Ramos (cell line): ENCODE measurements at regions not wholly inside any gene's neighbourhood (a gene's known extent, or its start where the extent isn't known, plus 50 kb on each side); places are given as distances from the start of the nearest gene placed in this dataset.

Source experiments
- in situ Hi-C: fragments of 300-500 bp; cut with MboI; formaldehyde crosslinking; loops from one replicate; pipeline ENCODE4 v1.14.3; 2022; ENCODE audit warnings: low sequenced_read_pairs; ENCODE audit not compliant: unreplicated experiment

GRCh38 chr5:105840800-105841199 is 1829.9 kb downstream of the EFNA5 start:
- in situ Hi-C loops = no loop called here

DNA sequence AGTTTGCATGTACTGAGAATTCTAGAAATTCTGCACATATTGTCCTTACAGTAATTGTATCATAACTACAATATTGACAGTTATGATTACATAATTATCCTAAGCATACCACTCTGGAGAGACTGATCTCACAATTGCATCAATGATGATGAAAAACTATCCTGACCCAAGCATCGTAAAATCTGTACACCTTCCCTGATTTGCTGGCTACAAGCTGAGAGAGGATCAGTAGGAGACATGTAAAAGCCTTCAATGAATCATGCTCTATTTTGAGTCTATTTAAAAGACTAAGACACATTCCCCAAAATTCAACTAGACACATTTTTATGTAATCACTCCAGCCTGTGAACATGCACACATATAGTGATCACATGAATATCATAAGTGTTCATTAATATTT is 1833.8 kb downstream of the EFNA5 start:
- in situ Hi-C loops = no loop called here

- in situ Hi-C loops = no loop called here
These were observed 1834.5 kb downstream of the EFNA5 start for GRCh38 chr5:105836268-105836667.

- in situ Hi-C loops = no loop called here
These were observed 1841.9 kb downstream of the EFNA5 start for GRCh38 chr5:105828821-105829220.

DNA sequence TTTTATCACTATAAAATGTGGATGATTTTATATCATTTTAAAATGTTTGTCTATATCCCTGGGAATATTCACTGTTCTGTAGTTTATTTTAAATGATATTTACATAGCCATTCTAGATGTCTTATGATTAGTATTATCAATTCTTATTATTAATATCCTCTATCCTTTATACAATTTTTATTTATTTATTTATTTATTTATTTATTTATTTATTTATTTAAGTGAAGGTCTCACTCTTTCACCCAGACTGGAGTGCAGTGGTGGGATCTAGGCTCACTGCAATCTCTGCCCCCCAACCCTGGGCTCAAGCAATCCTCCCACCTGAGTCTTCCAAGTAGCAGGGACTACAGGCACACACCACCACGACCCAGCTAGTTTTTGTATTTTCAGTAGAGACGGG is 1848.9 kb downstream of the EFNA5 start:
- in situ Hi-C loops = no loop called here

- in situ Hi-C loops = no loop called here
These were observed 1852.8 kb downstream of the EFNA5 start for GRCh38 chr5:105817914-105818313.

DNA sequence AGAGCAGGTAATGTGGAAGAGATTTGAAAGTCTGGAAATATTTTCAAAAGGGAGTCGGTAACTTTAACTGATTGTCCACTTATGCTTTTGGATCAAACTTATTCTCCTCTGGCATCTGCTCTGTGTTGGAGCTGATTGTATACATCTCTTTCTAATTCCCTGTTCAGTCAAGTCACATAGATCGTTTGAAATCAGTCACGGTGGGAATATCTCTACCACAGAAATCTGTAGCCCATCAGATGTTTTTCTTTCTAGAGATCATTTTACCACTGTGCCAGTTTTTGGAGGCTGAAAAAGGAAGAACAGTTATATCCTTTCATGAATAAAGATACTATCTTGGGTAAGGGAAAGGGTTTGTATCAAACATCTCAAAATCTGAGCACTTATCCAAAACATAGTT is 1853.3 kb downstream of the EFNA5 start:
- in situ Hi-C loops = no loop called here

GRCh38 chr5:105816961-105817360 is 1853.8 kb downstream of the EFNA5 start:
- in situ Hi-C loops = no loop called here

DNA sequence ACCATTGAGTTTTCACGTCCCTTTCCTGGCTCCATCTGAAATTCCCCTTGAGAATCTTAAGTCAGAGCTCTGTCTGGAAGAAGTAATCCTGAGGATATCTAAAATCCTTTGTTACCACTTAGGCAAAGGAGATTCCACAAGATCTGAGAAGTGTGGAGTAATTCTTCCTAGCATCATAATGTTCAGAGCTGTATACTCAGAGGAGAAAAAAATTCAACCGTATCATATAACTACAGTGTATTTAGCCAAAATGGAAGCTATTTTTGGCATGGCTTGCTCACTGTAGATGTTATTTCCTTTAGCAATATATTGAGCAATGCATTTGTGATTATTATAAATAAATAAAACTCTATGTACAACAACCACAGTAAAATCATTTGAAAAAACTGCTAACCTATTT is 1858.4 kb downstream of the EFNA5 start:
- in situ Hi-C loops = no loop called here

DNA sequence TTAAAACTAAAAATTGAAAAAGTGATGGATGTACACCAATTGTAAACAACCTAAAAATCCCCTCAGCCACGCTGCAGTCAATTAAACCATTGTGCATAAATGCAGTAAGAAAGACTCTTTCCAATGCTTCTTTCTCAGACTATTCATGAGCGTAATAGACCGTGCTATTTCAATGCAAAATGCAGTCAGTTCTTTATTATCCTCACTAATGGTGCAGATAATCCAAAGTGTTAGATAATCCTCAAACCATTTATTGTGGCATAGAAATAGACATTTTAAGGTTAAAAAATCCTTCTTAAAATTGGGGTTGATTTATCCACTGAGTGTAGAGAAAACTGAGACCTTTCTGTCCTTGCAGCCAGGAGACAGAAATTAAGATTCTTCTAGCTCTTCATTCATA is 1862.8 kb downstream of the EFNA5 start:
- in situ Hi-C loops = no loop called here

GRCh38 chr5:105807290-105807689 is 1863.4 kb downstream of the EFNA5 start:
- in situ Hi-C loops = no loop called here

- in situ Hi-C loops = no loop called here
These were observed 1864.1 kb downstream of the EFNA5 start for GRCh38 chr5:105806596-105806995.

GRCh38 chr5:105803431-105803830 is 1867.3 kb downstream of the EFNA5 start:
- in situ Hi-C loops = no loop called here

- in situ Hi-C loops = no loop called here
These were observed 1876.2 kb downstream of the EFNA5 start for GRCh38 chr5:105794578-105794977.

- in situ Hi-C loops = no loop called here
These were observed 1881.5 kb downstream of the EFNA5 start for GRCh38 chr5:105789246-105789645.

DNA sequence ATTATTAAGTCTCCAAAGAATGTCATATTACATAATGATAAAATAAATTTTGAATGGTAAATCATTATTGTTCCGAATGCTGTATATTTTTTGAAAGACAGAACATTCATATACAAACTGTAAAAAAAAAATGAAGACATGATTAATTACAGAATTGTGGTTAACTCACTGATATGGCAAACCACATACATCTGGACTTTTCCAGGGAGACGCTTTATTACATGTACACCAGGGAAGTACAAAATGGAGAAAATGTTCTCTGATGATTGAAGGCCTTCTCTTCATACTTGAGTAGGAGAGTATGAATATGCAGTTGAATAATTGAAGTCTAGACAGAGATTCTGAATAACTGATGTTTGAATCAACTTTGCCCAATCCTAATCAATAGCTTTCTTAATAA is 1886.9 kb downstream of the EFNA5 start:
- in situ Hi-C loops = no loop called here

DNA sequence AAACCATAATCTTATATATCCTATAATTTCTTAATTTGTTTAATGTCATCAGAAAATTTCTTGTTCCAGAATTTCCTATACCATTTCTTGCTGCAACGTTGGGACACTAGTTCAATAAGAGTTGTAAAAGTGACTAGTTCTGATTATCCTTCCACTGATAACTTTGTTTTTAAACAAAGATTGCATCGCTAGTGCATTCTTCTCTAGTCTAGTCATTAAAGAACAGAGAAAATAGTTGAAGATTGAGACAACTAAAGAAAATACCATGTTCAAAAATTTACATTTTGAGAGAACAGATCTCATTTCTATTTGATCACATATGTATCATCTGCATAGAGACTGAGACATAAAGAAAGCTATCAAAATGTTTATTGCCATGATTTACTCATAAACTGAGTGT is 1888.2 kb downstream of the EFNA5 start:
- in situ Hi-C loops = no loop called here

GRCh38 chr5:105773241-105773640 is 1897.5 kb downstream of the EFNA5 start:
- in situ Hi-C loops = no loop called here

DNA sequence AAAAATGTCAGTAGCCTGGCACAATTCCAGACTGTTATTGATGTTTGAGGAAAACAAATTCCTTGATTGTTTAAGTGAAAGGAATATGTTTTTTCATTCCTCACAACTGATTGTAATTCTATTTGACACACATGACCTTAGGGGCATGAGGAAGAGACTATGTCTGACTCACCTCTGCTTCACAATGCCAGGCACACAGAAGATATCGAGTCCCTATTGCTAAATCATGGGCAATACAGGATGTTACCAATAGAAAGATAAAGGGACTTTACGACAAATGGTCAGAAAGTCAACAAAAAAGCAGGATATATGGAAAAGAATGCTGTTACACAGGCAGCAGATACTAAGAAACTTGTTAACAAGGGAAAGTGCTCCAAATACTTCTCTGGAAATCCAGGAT is 1903.5 kb downstream of the EFNA5 start:
- in situ Hi-C loops = no loop called here

DNA sequence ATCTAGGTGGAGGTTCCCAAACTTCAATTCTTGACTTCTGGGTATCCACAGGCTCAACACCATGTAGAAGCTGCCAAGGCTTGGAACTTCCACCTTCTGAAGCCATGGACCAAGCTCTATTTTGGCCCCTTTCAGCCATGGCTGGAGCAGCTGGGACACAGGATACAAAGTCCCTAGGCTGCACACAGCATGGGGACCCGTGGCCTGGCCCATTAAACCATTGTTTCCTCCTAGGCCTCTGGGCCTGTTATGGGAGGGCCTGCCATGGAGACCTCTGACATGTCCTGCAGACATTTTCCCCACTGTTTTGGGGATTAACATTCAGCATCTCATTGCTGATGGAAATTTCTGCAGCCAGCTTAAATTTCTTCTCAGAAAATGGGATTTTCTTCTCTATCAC is 1908.0 kb downstream of the EFNA5 start:
- in situ Hi-C loops = no loop called here

- in situ Hi-C loops = no loop called here
These were observed 1916.7 kb downstream of the EFNA5 start for GRCh38 chr5:105754056-105754455.

GRCh38 chr5:105752801-105753200 is 1917.9 kb downstream of the EFNA5 start:
- in situ Hi-C loops = no loop called here

DNA sequence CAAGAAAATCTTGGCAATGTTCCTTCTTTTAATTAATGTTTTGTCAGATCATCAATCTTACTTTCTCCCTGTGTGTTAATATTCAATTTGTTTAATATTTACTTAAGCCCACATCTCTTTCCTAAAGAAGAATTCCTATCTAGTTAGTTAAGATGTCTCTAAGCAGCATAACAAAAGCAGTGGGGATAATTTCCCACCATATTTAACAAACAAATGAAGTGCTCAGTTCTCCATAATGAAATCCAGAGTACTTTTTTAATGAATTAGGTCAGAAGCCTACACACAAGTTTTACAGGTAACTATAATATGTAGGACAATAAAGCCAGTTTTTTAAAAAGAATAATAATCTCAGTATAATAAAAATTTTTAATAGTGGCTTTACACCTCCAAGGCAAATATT is 1918.8 kb downstream of the EFNA5 start:
- in situ Hi-C loops = no loop called here
